GM23338 (cell line): ENCODE measurements at regions not wholly inside any gene's neighbourhood (a gene's known extent, or its start where the extent isn't known, plus 50 kb on each side); places are given as distances from the start of the nearest gene placed in this dataset.

Source experiments
- ATAC-seq: fragments of 200-7000 bp; cut with Tn5 transposase; 3 replicates; pipeline ENCODE4 v1.9.1; 2020
- DNase-seq: peaks from one replicate; pipeline ENCODE4 v3.0.0-alpha.2; 2015; ENCODE audit warnings: low spot score
- H2AFZ ChIP-seq: fragments of 200-600 bp; sonication (generic); 2 replicates; pipeline ENCODE4 v1.8.0; 2016; ENCODE audit warnings: antibody characterized with exemption, mild to moderate bottlenecking, moderate library complexity
- H3F3A ChIP-seq: fragments of 200-600 bp; sonication (generic); replicated peaks from 2 replicates; pipeline ENCODE4 v1.8.0; 2017; ENCODE audit warnings: antibody characterized with exemption, mixed run types, low read depth
- H3K27ac ChIP-seq: fragments of 200-600 bp; sonication (generic); 2 replicates; pipeline ENCODE4 v1.6.1; 2016; ENCODE audit warnings: low read depth
- H3K27me3 ChIP-seq: fragments of 200-600 bp; sonication (generic); 2 replicates; pipeline ENCODE4 v1.8.0; 2016; ENCODE audit warnings: mild to moderate bottlenecking, mixed run types, moderate library complexity; ENCODE audit not compliant: insufficient read depth
- H3K36me3 ChIP-seq: fragments of 200-600 bp; sonication (generic); 2 replicates; pipeline ENCODE4 v1.8.0; 2016; ENCODE audit warnings: mild to moderate bottlenecking; ENCODE audit not compliant: insufficient read depth
- H3K4me1 ChIP-seq: fragments of 200-600 bp; sonication (generic); 2 replicates; pipeline ENCODE4 v1.8.0; 2016; ENCODE audit warnings: mild to moderate bottlenecking, moderate library complexity; ENCODE audit not compliant: insufficient read depth
- H3K4me2 ChIP-seq: fragments of 200-600 bp; sonication (generic); 2 replicates; pipeline ENCODE4 v1.7.1; 2017; ENCODE audit warnings: mixed run types
- H3K4me3 ChIP-seq: fragments of 200-600 bp; sonication (generic); 2 replicates; pipeline ENCODE4 v1.6.1; 2016; ENCODE audit warnings: mixed run types
- H3K79me2 ChIP-seq: fragments of 200-600 bp; sonication (generic); replicated peaks from 2 replicates; pipeline ENCODE4 v1.8.0; 2017; ENCODE audit warnings: mild to moderate bottlenecking; ENCODE audit not compliant: insufficient read depth
- H3K9me2 ChIP-seq: fragments of 200-600 bp; sonication (generic); 2 replicates; pipeline ENCODE4 v1.8.0; 2017; ENCODE audit not compliant: insufficient read depth
- H4K20me1 ChIP-seq: fragments of 200-600 bp; sonication (generic); replicated peaks from 2 replicates; pipeline ENCODE4 v1.8.0; 2017; ENCODE audit warnings: mild to moderate bottlenecking; ENCODE audit not compliant: insufficient read depth
- H3K27ac Mint-ChIP-seq: 2 replicates; pipeline ENCODE4 v1.8.0; 2020; ENCODE audit warnings: inconsistent platforms, mild to moderate bottlenecking, moderate library complexity, mixed read lengths
- H3K27me3 Mint-ChIP-seq: 3 replicates; pipeline ENCODE4 v1.8.0; 2022; ENCODE audit warnings: low read depth, mild to moderate bottlenecking, moderate library complexity, mixed read lengths, inconsistent platforms; ENCODE audit not compliant: insufficient read depth, poor library complexity
- H3K36me3 Mint-ChIP-seq: 3 replicates; pipeline ENCODE4 v1.8.0; 2021; ENCODE audit warnings: low read depth, mild to moderate bottlenecking, inconsistent platforms, moderate library complexity, mixed read lengths
- H3K4me1 Mint-ChIP-seq: 3 replicates; pipeline ENCODE4 v1.8.0; 2020; ENCODE audit warnings: mild to moderate bottlenecking, inconsistent platforms, mixed read lengths
- H3K4me3 Mint-ChIP-seq: 3 replicates; pipeline ENCODE4 v1.8.0; 2021; ENCODE audit warnings: moderate library complexity, mild to moderate bottlenecking, inconsistent platforms, mixed read lengths
- H3K9me3 Mint-ChIP-seq: 3 replicates; pipeline ENCODE4 v1.8.0; 2020; ENCODE audit warnings: moderate library complexity, mild to moderate bottlenecking, inconsistent platforms, mixed read lengths
- EZH2phosphoT487 ChIP-seq: fragments of 200-600 bp; sonication (generic); IDR thresholded peaks from one replicate; pipeline ENCODE4 v1.8.1; 2018; ENCODE audit warnings: antibody characterized with exemption; ENCODE audit not compliant: unreplicated experiment
- JUNB ChIP-seq: IDR thresholded peaks from one replicate; pipeline ENCODE4 v1.6.1; 2016; ENCODE audit warnings: antibody characterized with exemption; ENCODE audit not compliant: unreplicated experiment
- NANOG ChIP-seq: IDR thresholded peaks from 2 replicates; pipeline ENCODE4 v1.6.1; 2016; ENCODE audit warnings: antibody characterized with exemption, borderline replicate concordance
- POLR2AphosphoS5 ChIP-seq: IDR thresholded peaks from 2 replicates; pipeline ENCODE4 v1.6.1; 2016; ENCODE audit warnings: antibody characterized with exemption, low read depth
- REST ChIP-seq: IDR thresholded peaks from one replicate; pipeline ENCODE4 v1.6.1; 2018; ENCODE audit warnings: antibody characterized with exemption; ENCODE audit not compliant: unreplicated experiment
- ZNF114 ChIP-seq: fragments of 250-450 bp; sonication (Bioruptor Pico); IDR thresholded peaks from 2 replicates; pipeline ENCODE4 v1.5.0; 2020; ENCODE audit warnings: mild to moderate bottlenecking, moderate library complexity
- ZNF462 ChIP-seq: fragments of 250-450 bp; sonication (Bioruptor Pico); IDR thresholded peaks from 2 replicates; pipeline ENCODE4 v1.5.0; 2020; ENCODE audit warnings: mild to moderate bottlenecking, moderate library complexity
- TF ChIP-seq, protein P1 (sequence below), 2 experiments: fragments of 200-600 bp in 1 of 2; sonication (generic) in 1 of 2; conservative IDR thresholded peaks; 2 replicates each; pipeline versions ENCODE4 v1.5.1 to v1.6.1; 2016 to 2017; ENCODE audit warnings: antibody characterized with exemption in 2 of 2, low read depth in 2 of 2, mild to moderate bottlenecking in 2 of 2, moderate library complexity in 1 of 2

DNA sequence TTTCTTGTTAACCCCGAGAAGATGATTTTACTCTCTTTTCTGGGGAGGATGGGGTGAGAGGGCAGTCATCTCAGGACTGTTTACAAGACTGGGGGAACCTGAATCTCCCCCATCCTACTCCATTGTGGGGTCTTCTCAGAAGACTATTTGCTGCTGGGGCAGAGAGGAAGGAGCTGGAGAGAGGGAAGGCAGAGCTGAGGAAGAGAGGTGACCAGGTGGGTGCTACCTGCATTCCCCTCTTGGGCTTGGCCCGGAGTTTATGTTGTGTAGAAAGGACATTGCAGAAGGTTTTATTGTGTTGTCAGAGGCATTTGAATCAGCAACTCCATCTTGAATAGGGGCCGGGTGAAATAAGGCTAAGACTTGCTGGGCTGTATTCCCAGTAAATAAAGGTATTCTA lies 247.1 kb upstream of the GALNT17 start:
- Histone ChIP-seq H4K20me1 (no peaks in the 10 kb centered on the region), H3K27me3 (no peaks in the 10 kb centered on the region), H2AFZ (no peak overlapping the region), H3K4me3 (no peak overlapping the region), H3K4me1 (peaks cover 29% of the 10 kb centered on the region), H3K27ac (peak overlapping the region; percentile 90), H3K4me2 (peak overlapping the region; percentile 1), H3K36me3 (peaks cover 1% of the 10 kb centered on the region; the same call in 1 of the 2 replicates), H3F3A (peaks cover 8% of the 10 kb centered on the region), H3K79me2 (no peaks in the 10 kb centered on the region), H3K9me2 (no peaks in the 10 kb centered on the region)
- TF ChIP-seq ZNF114 (CRISPR knock-in tag) (no peak), EZH2phosphoT487 (no peak), ZNF462 (CRISPR knock-in tag) (peak; percentile 73; the same call in 1 of the 2 replicates)
- ATAC-seq, result peak; percentile 31; the same call in 2 of the 3 replicates
- DNase-seq, result no peak
- H3K36me3 Mint-ChIP-seq, result peaks cover 34% of the 10 kb centered on the region
- peaks cover 7% of the 10 kb centered on the region for H3K27me3 Mint-ChIP-seq
- H3K9me3 Mint-ChIP-seq, result peaks cover 40% of the 10 kb centered on the region
- H3K4me3 Mint-ChIP-seq, result no peak overlapping the region
- H3K4me1 Mint-ChIP-seq, result peaks cover 22% of the 10 kb centered on the region
- H3K27ac Mint-ChIP-seq, result peak overlapping the region; percentile 55

DNA sequence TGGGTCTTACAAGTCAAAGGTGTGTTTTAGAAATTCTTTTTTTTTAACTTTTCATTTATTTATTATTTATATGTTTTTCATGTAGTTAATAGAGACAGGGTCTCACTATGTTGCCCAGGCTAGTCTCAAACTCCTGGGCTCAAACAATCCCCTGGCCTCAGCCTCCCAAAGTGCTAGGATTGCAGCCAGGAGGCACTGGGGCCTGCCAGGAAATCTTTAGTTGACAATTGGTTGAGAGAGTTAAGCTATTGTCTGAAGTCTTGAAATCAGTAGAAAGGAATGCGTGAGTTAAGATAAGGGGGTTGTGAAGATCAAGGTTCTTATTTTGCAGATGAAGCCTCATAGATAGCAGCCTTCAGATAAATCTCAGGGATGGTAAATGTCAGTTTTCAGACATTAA lies 245.4 kb upstream of the GALNT17 start:
- H3K79me2 ChIP-seq, result no peaks in the 10 kb centered on the region
- peaks cover 52% of the 10 kb centered on the region for H3K36me3 Mint-ChIP-seq
- peaks cover 8% of the 10 kb centered on the region for H3F3A ChIP-seq
- H3K9me2 ChIP-seq, result no peaks in the 10 kb centered on the region
- H3K4me3 Mint-ChIP-seq, result no peak overlapping the region
- no peak overlapping the region for H2AFZ ChIP-seq
- H3K4me2 ChIP-seq, result no peak overlapping the region
- no peaks in the 10 kb centered on the region for H3K27me3 ChIP-seq
- ATAC-seq (no peak), DNase-seq (peak; percentile 48)
- H3K36me3 ChIP-seq, result peaks cover 14% of the 10 kb centered on the region
- H3K9me3 Mint-ChIP-seq, result peaks cover 57% of the 10 kb centered on the region
- no peak overlapping the region for H3K4me3 ChIP-seq
- H3K4me1 Mint-ChIP-seq, result peaks cover 22% of the 10 kb centered on the region
- H3K4me1 ChIP-seq, result peaks cover 29% of the 10 kb centered on the region
- H3K27me3 Mint-ChIP-seq, result peaks cover 9% of the 10 kb centered on the region
- no peaks in the 10 kb centered on the region for H4K20me1 ChIP-seq
- H3K27ac ChIP-seq, result peak overlapping the region; percentile 76
- H3K27ac Mint-ChIP-seq, result no peak overlapping the region
- TF ChIP-seq EZH2phosphoT487, result no peak
- TF ChIP-seq NANOG, result no peak
- no peak for TF ChIP-seq REST
- no peak for TF ChIP-seq JUNB
- TF ChIP-seq, protein P1, sequence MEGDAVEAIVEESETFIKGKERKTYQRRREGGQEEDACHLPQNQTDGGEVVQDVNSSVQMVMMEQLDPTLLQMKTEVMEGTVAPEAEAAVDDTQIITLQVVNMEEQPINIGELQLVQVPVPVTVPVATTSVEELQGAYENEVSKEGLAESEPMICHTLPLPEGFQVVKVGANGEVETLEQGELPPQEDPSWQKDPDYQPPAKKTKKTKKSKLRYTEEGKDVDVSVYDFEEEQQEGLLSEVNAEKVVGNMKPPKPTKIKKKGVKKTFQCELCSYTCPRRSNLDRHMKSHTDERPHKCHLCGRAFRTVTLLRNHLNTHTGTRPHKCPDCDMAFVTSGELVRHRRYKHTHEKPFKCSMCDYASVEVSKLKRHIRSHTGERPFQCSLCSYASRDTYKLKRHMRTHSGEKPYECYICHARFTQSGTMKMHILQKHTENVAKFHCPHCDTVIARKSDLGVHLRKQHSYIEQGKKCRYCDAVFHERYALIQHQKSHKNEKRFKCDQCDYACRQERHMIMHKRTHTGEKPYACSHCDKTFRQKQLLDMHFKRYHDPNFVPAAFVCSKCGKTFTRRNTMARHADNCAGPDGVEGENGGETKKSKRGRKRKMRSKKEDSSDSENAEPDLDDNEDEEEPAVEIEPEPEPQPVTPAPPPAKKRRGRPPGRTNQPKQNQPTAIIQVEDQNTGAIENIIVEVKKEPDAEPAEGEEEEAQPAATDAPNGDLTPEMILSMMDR (conservative IDR thresholded peaks at IDR 0.05; ENCODE audit: low read depth in 2 of 2), result no peak
- no peak for TF ChIP-seq POLR2AphosphoS5
